SK-N-SH (cell line): ENCODE measurements at regions not wholly inside any gene's neighbourhood (a gene's known extent, or its start where the extent isn't known, plus 50 kb on each side); places are given as distances from the start of the nearest gene placed in this dataset.

Experiments used
- CTCF ChIA-PET: fragments of 300-600, 350-600 bp; formaldehyde crosslinking; extraction: SDS; loops from one replicate; lab custom pipeline; 2021; lab: Yijun Ruan, JAX
- POLR2A ChIA-PET: fragments of 350-600 bp; sonication (Branson Sonifier 250); formaldehyde crosslinking; extraction: SDS; loops from one replicate; lab custom pipeline; 2020; ENCODE audit warnings: antibody characterized with exemption, inconsistent platforms; lab: Yijun Ruan, JAX
- DNase-seq: peaks from one replicate; pipeline ENCODE4 v3.0.0; 2012
- H2AFZ ChIP-seq: fragments of 200-600 bp; sonication (generic); 2 replicates; pipeline ENCODE4 v1.8.1; 2016; ENCODE audit warnings: antibody characterized with exemption, mild to moderate bottlenecking, low read depth
- H3F3A ChIP-seq: fragments of 200-600 bp; sonication (generic); replicated peaks from 2 replicates; pipeline ENCODE3; 2016; ENCODE audit warnings: antibody characterized with exemption, mild to moderate bottlenecking; ENCODE audit not compliant: insufficient read depth
- H3K27ac ChIP-seq, 2 experiments: fragments of 200-500 bp in 1 of 2; fragments of 200-600 bp in 1 of 2; sonication (Bioruptor generic) in 1 of 2; sonication (generic), shearing (Covaris generic) in 1 of 2; 2 replicates each; pipeline versions ENCODE4 v1.5.1 to v1.6.1; 2014 to 2016; ENCODE audit warnings: low read depth in 2 of 2, inconsistent platforms in 1 of 2, low read length in 1 of 2, mild to moderate bottlenecking in 1 of 2, mixed read lengths in 1 of 2
- H3K27me3 ChIP-seq: fragments of 200-600 bp; sonication (generic), shearing (Covaris generic); 2 replicates; pipeline ENCODE4 v1.6.1; 2016; ENCODE audit warnings: mixed run types; ENCODE audit not compliant: insufficient read depth
- H3K36me3 ChIP-seq, 2 experiments: fragments of 200-500 bp in 1 of 2; fragments of 200-600 bp in 1 of 2; sonication (Bioruptor generic) in 1 of 2; sonication (generic) in 1 of 2; replicated peaks in 1 of 2; 2 replicates each; pipeline versions ENCODE3 to v1.5.1; 2014 to 2016; ENCODE audit warnings: low read length in 1 of 2, mild to moderate bottlenecking in 1 of 2; ENCODE audit not compliant: insufficient read depth in 2 of 2, control insufficient read depth in 1 of 2
- H3K4me1 ChIP-seq, 2 experiments: fragments of 200-500 bp in 1 of 2; fragments of 200-600 bp in 1 of 2; sonication (Bioruptor generic) in 1 of 2; sonication (generic), shearing (Covaris generic) in 1 of 2; 2 replicates each; pipeline versions ENCODE4 v1.5.1 to v1.6.1; 2014 to 2016; ENCODE audit warnings: low read depth in 1 of 2, low read length in 1 of 2, mixed run types in 1 of 2; ENCODE audit not compliant: insufficient read depth in 2 of 2, control insufficient read depth in 1 of 2
- H3K4me2 ChIP-seq: fragments of 200-600 bp; sonication (generic), shearing (Covaris generic); 2 replicates; pipeline ENCODE4 v1.6.1; 2017; ENCODE audit warnings: mixed run types
- H3K4me3 ChIP-seq, 2 experiments: fragments of 200-500 bp in 1 of 2; fragments of 200-600 bp in 1 of 2; sonication (Bioruptor generic) in 1 of 2; sonication (generic), shearing (Covaris generic) in 1 of 2; 2 replicates each; pipeline versions ENCODE4 v1.5.1 to v1.8.1; 2014 to 2016; ENCODE audit warnings: low read depth in 2 of 2, inconsistent platforms in 1 of 2, low read length in 1 of 2, mild to moderate bottlenecking in 1 of 2, mixed read lengths in 1 of 2, moderate library complexity in 1 of 2
- H3K79me2 ChIP-seq: fragments of 200-600 bp; sonication (generic); 2 replicates; pipeline ENCODE4 v1.8.1; 2017; ENCODE audit warnings: mild to moderate bottlenecking; ENCODE audit not compliant: insufficient read depth
- H3K9ac ChIP-seq: fragments of 200-600 bp; sonication (generic); 2 replicates; pipeline ENCODE4 v1.6.1; 2017; ENCODE audit warnings: mixed run types
- H3K9me2 ChIP-seq: fragments of 200-600 bp; sonication (generic); 2 replicates; pipeline ENCODE4 v1.6.1; 2017; ENCODE audit warnings: mixed run types
- H3K9me3 ChIP-seq: fragments of 200-600 bp; sonication (generic); 2 replicates; pipeline ENCODE4 v1.6.1; 2017; ENCODE audit warnings: mixed run types, mild to moderate bottlenecking, moderate library complexity
- H4K20me1 ChIP-seq: fragments of 200-600 bp; sonication (generic); 2 replicates; pipeline ENCODE4 v1.6.1; 2017; ENCODE audit warnings: mild to moderate bottlenecking, mixed run types; ENCODE audit not compliant: insufficient read depth
- ELF1 ChIP-seq: IDR thresholded peaks from 2 replicates; pipeline ENCODE4 v1.4.0; 2012
- EP300 ChIP-seq, 2 experiments: IDR thresholded peaks; 2 replicates each; pipeline versions ENCODE4 v1.4.0 to v1.6.1; 2012; ENCODE audit warnings: borderline replicate concordance in 1 of 2, low read depth in 1 of 2, low read length in 1 of 2
- MEF2A ChIP-seq: IDR thresholded peaks from 2 replicates; pipeline ENCODE4 v1.4.0; 2012; ENCODE audit warnings: low read depth, borderline replicate concordance
- SIN3A ChIP-seq: IDR thresholded peaks from 2 replicates; pipeline ENCODE4 v1.6.1; 2012; ENCODE audit warnings: low read depth, mild to moderate bottlenecking, low read length, moderate library complexity, borderline replicate concordance
- TAF1 ChIP-seq: IDR thresholded peaks from 2 replicates; pipeline ENCODE4 v1.6.1; 2012; ENCODE audit warnings: low read depth, mild to moderate bottlenecking, low read length, moderate library complexity, borderline replicate concordance
- TCF12 ChIP-seq: IDR thresholded peaks from 2 replicates; pipeline ENCODE4 v1.4.0; 2012
- TEAD4 ChIP-seq: IDR thresholded peaks from 2 replicates; pipeline ENCODE4 v1.4.0; 2012; ENCODE audit warnings: mild to moderate bottlenecking, borderline replicate concordance; ENCODE audit not compliant: insufficient read depth
- USF1 ChIP-seq: IDR thresholded peaks from 2 replicates; pipeline ENCODE4 v1.4.0; 2012; ENCODE audit warnings: low read depth, borderline replicate concordance
- USF2 ChIP-seq: fragments of 150-350 bp; IDR thresholded peaks from 2 replicates; pipeline ENCODE4 v1.6.1; 2017; ENCODE audit warnings: antibody characterized with exemption, low read length, low read depth, borderline replicate concordance
- WGBS: methylation state at CpG from one replicate; pipeline ENCODE4 v1.1.6; 2017; ENCODE audit warnings: low lambda C conversion rate; 5-methylcytosine and 5-hydroxymethylcytosine counted together
- TF ChIP-seq, protein P1 (sequence below): IDR thresholded peaks from 2 replicates; pipeline ENCODE4 v1.4.0; 2012; ENCODE audit warnings: low read depth

DNA sequence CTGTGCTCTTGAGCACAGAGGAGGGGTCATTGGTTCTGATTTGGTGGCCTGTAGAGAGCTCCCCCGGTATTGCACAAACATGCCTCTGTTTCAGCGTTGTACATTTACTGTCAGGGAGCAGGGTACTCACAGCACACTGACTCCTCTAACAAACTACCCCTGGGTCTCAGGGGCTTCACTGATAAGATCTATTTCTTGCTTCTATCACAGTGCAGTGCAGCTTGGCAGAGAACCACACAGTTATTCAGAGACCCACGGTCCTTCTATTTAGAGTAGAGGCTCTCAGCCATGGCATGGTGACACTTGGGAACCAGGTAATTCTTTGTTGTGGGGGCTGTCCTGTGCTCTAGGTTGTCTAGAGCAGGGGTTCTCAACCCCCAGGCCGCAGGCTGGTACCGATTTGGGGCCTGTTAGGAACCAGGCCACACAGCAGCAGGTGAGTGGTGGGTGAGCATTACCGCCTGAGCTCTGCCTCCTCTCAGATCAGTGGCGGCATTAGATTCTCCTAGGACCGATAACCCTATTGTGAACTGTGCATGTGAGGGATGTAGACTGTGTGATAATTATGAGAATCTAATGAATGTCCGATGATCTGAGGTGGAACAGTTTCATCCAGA, 133.4 kb upstream of the MYCN start:
- Histone ChIP-seq H3K9me2 (no peaks in the 10 kb centered on the region), H4K20me1 (no peaks in the 10 kb centered on the region), H3K79me2 (no peaks in the 10 kb centered on the region), H3K9me3 (no peaks in the 10 kb centered on the region), H3F3A (no peaks in the 10 kb centered on the region), H2AFZ (no peak overlapping the region), H3K27me3 (no peaks in the 10 kb centered on the region), H3K4me3 (no peak overlapping the region), H3K9ac (no peak overlapping the region), H3K27ac (no peak overlapping the region), H3K4me2 (no peak overlapping the region), H3K36me3 (no peaks in the 10 kb centered on the region), H3K4me1 (peaks cover 0 to 20% of the 10 kb centered on the region in 2 experiments; a peak in 1 of 4 replicates)
- ChIA-PET CTCF (interaction anchor here (0.6 to 1.6 kb wide), 2 partner anchors 20 to 1033 kb away, joined by 3 read pairs; no protein-coding TSS in a partner anchor), POLR2A (no interaction called here)
- 51% methylated on average over 9 of the region's 9 CpGs for WGBS
- TF ChIP-seq ELF1 (no peak), TAF1 (no peak), SIN3A (no peak), TEAD4 (no peak), MEF2A (no peak)
- TF ChIP-seq, protein P1, sequence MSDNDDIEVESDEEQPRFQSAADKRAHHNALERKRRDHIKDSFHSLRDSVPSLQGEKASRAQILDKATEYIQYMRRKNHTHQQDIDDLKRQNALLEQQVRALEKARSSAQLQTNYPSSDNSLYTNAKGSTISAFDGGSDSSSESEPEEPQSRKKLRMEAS = no peak
- DNase-seq = no peak

DNA sequence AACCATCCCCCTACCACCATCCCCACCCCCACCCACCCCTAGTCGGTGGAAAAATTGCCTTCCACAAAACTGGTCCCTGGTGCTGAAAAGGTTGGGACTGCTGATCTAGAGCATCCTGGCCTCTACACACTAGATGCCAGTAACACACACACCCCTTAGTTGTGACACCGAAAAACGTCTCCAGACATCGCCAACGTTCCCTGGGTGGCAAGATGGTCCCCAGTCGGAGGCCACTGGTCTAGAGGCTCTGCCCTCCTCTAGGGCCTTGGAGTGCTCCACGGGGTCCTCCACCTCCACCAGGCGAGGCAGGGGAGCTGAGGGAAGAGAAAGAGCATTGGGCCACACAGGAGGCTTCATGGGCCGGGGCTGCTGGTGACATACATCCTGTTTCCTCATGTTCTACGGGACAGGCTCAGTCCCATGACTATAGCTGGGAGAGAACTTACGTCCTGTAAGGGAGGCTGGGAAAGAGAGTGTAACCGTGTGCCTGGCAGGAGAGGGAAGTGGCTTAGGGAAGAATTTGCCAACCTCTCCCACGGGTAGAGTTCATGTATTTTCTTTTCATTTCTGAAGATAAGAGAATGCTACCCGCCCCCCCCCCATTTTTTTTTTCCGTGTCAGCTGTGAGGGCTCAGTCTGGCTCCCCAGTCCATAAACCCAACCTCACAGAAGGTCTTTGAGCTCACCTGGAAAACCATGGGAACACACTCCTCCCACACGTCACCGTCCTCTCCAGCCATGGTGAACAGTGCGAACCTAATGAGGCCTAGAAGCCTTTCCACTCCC, 132.7 kb upstream of the MYCN start:
- DNase-seq = no peak
- Histone ChIP-seq H3K79me2 (no peaks in the 10 kb centered on the region), H2AFZ (no peak overlapping the region), H3K4me1 (peaks cover 0 to 18% of the 10 kb centered on the region in 2 experiments; a peak in 1 of 4 replicates), H3K9me2 (no peaks in the 10 kb centered on the region), H3K4me3 (no peak overlapping the region), H3K27ac (no peak overlapping the region), H4K20me1 (no peaks in the 10 kb centered on the region), H3K36me3 (no peaks in the 10 kb centered on the region), H3K4me2 (no peak overlapping the region), H3K27me3 (no peaks in the 10 kb centered on the region), H3K9me3 (no peaks in the 10 kb centered on the region), H3K9ac (no peak overlapping the region), H3F3A (no peaks in the 10 kb centered on the region)
- TF ChIP-seq TCF12 = no peak
- no peak for TF ChIP-seq USF2
- TF ChIP-seq USF1 = no peak
- no peak for TF ChIP-seq ELF1
- TF ChIP-seq EP300 (IDR thresholded peaks at IDR 0.05; ENCODE audit: borderline replicate concordance in 1 of 2, low read depth in 1 of 2, low read length in 1 of 2) = no peak
- POLR2A ChIA-PET = no interaction called here
- CTCF ChIA-PET = interaction anchor here (0.6 to 1.3 kb wide), 3 partner anchors 9 to 1033 kb away, joined by 3 to 5 read pairs (median 3); no protein-coding TSS in a partner anchor
- 52% methylated on average over 18 of the region's 18 CpGs for WGBS
